GM18505 (cell line): ENCODE measurements at regions not wholly inside any gene's neighbourhood (a gene's known extent, or its start where the extent isn't known, plus 50 kb on each side); places are given as distances from the start of the nearest gene placed in this dataset.
"Not testable (repeated sequence)": the region's sequence is repeated elsewhere in the genome, so short reads cannot be mapped to it uniquely, and the experiment has no call there.

Experiments
- ATAC-seq: cut with Tn5 transposase; IDR thresholded peaks from one replicate; pipeline ENCODE4 v1.9.1; 2021; ENCODE audit not compliant: unreplicated experiment
- POLR2A ChIP-seq: IDR thresholded peaks from 4 replicates; pipeline ENCODE4 v1.6.1; 2011; ENCODE audit warnings: borderline replicate concordance; ENCODE audit not compliant: insufficient read depth, insufficient read length; ENCODE audit errors: extremely low read depth

GRCh38 chr4:149911354-149911753 lies 95.7 kb upstream of the IQCM start:
- TF ChIP-seq POLR2A = no peak
- ATAC-seq = no peak

GRCh38 chr4:149912000-149912399 lies 96.4 kb upstream of the IQCM start:
- ATAC-seq = no peak
- no peak for TF ChIP-seq POLR2A

GRCh38 chr4:149914119-149915115 lies 98.8 kb upstream of the IQCM start:
- no peak for ATAC-seq

GRCh38 chr4:149915735-149916134 lies 100.1 kb upstream of the IQCM start:
- not testable (repeated sequence) for ATAC-seq

More at GRCh38 chr4:149914119-149915115, 98.8 kb upstream of the IQCM start:
- no peak for TF ChIP-seq POLR2A

- no peak for ATAC-seq
Observed at GRCh38 chr4:149923736-149924135, 108.1 kb upstream of the IQCM start.

GRCh38 chr4:149927514-149927913 lies 111.9 kb upstream of the IQCM start:
- no peak for ATAC-seq
- TF ChIP-seq POLR2A = no peak

More at GRCh38 chr4:149923736-149924135, 108.1 kb upstream of the IQCM start:
- no peak for TF ChIP-seq POLR2A

GRCh38 chr4:149928507-149928906 lies 112.9 kb upstream of the IQCM start:
- ATAC-seq = no peak
- no peak for TF ChIP-seq POLR2A

GRCh38 chr4:149931431-149931830 lies 115.8 kb upstream of the IQCM start:
- TF ChIP-seq POLR2A = no peak
- no peak for ATAC-seq

GRCh38 chr4:149932188-149932587 lies 116.5 kb upstream of the IQCM start:
- no peak for ATAC-seq

GRCh38 chr4:149933120-149933519 lies 117.5 kb upstream of the IQCM start:
- no peak for ATAC-seq
- TF ChIP-seq POLR2A = no peak

More at GRCh38 chr4:149932188-149932587, 116.5 kb upstream of the IQCM start:
- no peak for TF ChIP-seq POLR2A

GRCh38 chr4:149933883-149934282 lies 118.2 kb upstream of the IQCM start:
- no peak for ATAC-seq
- TF ChIP-seq POLR2A = no peak

GRCh38 chr4:149949381-149949780 lies 128.9 kb upstream of the DCLK2 start:
- TF ChIP-seq POLR2A = no peak
- no peak for ATAC-seq

- TF ChIP-seq POLR2A = no peak
- no peak for ATAC-seq
Observed at GRCh38 chr4:149951152-149951900, 126.9 kb upstream of the DCLK2 start.

GRCh38 chr4:149952101-149952500 lies 126.1 kb upstream of the DCLK2 start:
- no peak for TF ChIP-seq POLR2A

GRCh38 chr4:149952716-149953115 lies 125.5 kb upstream of the DCLK2 start:
- no peak for TF ChIP-seq POLR2A
- no peak for ATAC-seq

More at GRCh38 chr4:149952101-149952500, 126.1 kb upstream of the DCLK2 start:
- no peak for ATAC-seq
